ENCODE measurements at regions not wholly inside any gene's neighbourhood (a gene's known extent, or its start where the extent isn't known, plus 50 kb on each side); places are given as distances from the start of the nearest gene placed in this dataset.

- no peak overlapping the region for H3K4me3 Mint-ChIP-seq
- ChIA-PET POLR2A (no interaction called here), CTCF (no interaction called here)
- intact Hi-C loops (cut with micrococcal nuclease), result no loop called here
- H3K27ac Mint-ChIP-seq, result no peak overlapping the region
- H3K27me3 Mint-ChIP-seq, result no peaks in the 10 kb centered on the region
- no peaks in the 10 kb centered on the region for H3K36me3 Mint-ChIP-seq (ENCODE audit: low read depth)
- DNase-seq, result no peak
- no peaks in the 10 kb centered on the region for H3K4me1 Mint-ChIP-seq (ENCODE audit: low read depth)
- peaks cover 13% of the 10 kb centered on the region for H3K9me3 Mint-ChIP-seq
- TF ChIP-seq CTCF (IDR thresholded peaks at IDR 0.05), result no peak
- no peak for ATAC-seq
Measured at GRCh38 chr12:72093930-72094329, 155.3 kb downstream of the TPH2 start.

GRCh38 chr12:72094490-72094889, 155.8 kb downstream of the TPH2 start:
- TF ChIP-seq CTCF (IDR thresholded peaks at IDR 0.05), result no peak
- ATAC-seq, result no peak
- CTCF ChIA-PET, result no interaction called here
- Mint-ChIP-seq H3K9me3 (peaks cover 13% of the 10 kb centered on the region), H3K27ac (no peak overlapping the region), H3K4me1 (ENCODE audit: low read depth) (no peaks in the 10 kb centered on the region), H3K4me3 (no peak overlapping the region), H3K36me3 (ENCODE audit: low read depth) (no peaks in the 10 kb centered on the region), H3K27me3 (no peaks in the 10 kb centered on the region)
- intact Hi-C loops (cut with micrococcal nuclease), result no loop called here
- POLR2A ChIA-PET, result no interaction called here
- no peak for DNase-seq

- no peak for TF ChIP-seq CTCF (IDR thresholded peaks at IDR 0.05)
- H3K4me3 Mint-ChIP-seq, result no peak overlapping the region
- CTCF ChIA-PET, result no interaction called here
- DNase-seq (no peak), ATAC-seq (no peak)
- H3K27ac Mint-ChIP-seq, result no peak overlapping the region
- intact Hi-C loops (cut with micrococcal nuclease), result no loop called here
- peaks cover 13% of the 10 kb centered on the region for H3K9me3 Mint-ChIP-seq
- H3K36me3 Mint-ChIP-seq (ENCODE audit: low read depth), result no peaks in the 10 kb centered on the region
- no peaks in the 10 kb centered on the region for H3K27me3 Mint-ChIP-seq
- POLR2A ChIA-PET, result no interaction called here
- H3K4me1 Mint-ChIP-seq (ENCODE audit: low read depth), result no peaks in the 10 kb centered on the region
Measured at GRCh38 chr12:72095025-72095424, 156.4 kb downstream of the TPH2 start.

- Mint-ChIP-seq H3K36me3 (ENCODE audit: low read depth) (no peaks in the 10 kb centered on the region), H3K4me1 (ENCODE audit: low read depth) (no peaks in the 10 kb centered on the region), H3K27ac (no peak overlapping the region), H3K27me3 (no peaks in the 10 kb centered on the region), H3K4me3 (no peak overlapping the region), H3K9me3 (peaks cover 9% of the 10 kb centered on the region)
- TF ChIP-seq CTCF (IDR thresholded peaks at IDR 0.05), result no peak
- intact Hi-C loops (cut with micrococcal nuclease), result no loop called here
- ChIA-PET POLR2A (no interaction called here), CTCF (no interaction called here)
- ATAC-seq (no peak), DNase-seq (no peak)
Measured at GRCh38 chr12:72098622-72099021, 160.0 kb downstream of the TPH2 start.

- Mint-ChIP-seq H3K9me3 (no peaks in the 10 kb centered on the region), H3K36me3 (ENCODE audit: low read depth) (no peaks in the 10 kb centered on the region), H3K27me3 (no peaks in the 10 kb centered on the region), H3K4me3 (no peak overlapping the region), H3K4me1 (ENCODE audit: low read depth) (no peaks in the 10 kb centered on the region), H3K27ac (no peak overlapping the region)
- CTCF ChIA-PET, result no interaction called here
- intact Hi-C loops (cut with micrococcal nuclease), result no loop called here
- no peak for TF ChIP-seq CTCF (IDR thresholded peaks at IDR 0.05)
- POLR2A ChIA-PET, result no interaction called here
- ATAC-seq (no peak), DNase-seq (no peak)
Measured at GRCh38 chr12:72100854-72101253, 162.2 kb downstream of the TPH2 start.
